GM12874 (cell line): ENCODE measurements at regions not wholly inside any gene's neighbourhood (a gene's known extent, or its start where the extent isn't known, plus 50 kb on each side); places are given as distances from the start of the nearest gene placed in this dataset.

ENCODE experiments used
- TF ChIP-seq, protein P1 (sequence below): IDR thresholded peaks from 2 replicates; pipeline ENCODE4 v1.5.1; 2011; ENCODE audit warnings: low read depth, mild to moderate bottlenecking, control low read depth, low read length, moderate library complexity; ENCODE audit not compliant: insufficient read depth

DNA sequence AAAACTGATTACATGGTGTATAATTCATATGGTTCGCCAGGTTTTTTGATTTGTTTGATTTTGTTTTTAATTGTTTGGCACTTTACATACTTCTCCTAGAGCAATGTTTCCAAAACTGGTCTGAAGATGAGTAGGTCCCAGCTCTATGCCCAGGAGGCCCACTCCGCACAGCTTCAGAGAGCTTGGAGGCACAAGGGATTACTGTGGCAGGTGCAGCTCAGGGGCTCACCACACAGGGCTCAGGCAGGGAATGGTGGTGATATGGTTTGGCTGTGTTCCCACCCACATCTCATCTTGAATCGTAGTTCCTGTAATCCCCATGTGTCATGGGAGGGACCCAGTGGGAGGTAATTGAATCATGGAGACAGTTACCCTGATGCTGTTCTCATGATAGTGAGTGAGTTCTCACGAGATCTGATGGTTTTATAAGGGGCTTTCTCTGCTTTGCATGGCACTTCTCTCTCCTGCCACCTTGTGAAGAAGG lies 296.6 kb downstream of the MED10 start:
- TF ChIP-seq, protein P1, sequence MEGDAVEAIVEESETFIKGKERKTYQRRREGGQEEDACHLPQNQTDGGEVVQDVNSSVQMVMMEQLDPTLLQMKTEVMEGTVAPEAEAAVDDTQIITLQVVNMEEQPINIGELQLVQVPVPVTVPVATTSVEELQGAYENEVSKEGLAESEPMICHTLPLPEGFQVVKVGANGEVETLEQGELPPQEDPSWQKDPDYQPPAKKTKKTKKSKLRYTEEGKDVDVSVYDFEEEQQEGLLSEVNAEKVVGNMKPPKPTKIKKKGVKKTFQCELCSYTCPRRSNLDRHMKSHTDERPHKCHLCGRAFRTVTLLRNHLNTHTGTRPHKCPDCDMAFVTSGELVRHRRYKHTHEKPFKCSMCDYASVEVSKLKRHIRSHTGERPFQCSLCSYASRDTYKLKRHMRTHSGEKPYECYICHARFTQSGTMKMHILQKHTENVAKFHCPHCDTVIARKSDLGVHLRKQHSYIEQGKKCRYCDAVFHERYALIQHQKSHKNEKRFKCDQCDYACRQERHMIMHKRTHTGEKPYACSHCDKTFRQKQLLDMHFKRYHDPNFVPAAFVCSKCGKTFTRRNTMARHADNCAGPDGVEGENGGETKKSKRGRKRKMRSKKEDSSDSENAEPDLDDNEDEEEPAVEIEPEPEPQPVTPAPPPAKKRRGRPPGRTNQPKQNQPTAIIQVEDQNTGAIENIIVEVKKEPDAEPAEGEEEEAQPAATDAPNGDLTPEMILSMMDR: no peak

DNA sequence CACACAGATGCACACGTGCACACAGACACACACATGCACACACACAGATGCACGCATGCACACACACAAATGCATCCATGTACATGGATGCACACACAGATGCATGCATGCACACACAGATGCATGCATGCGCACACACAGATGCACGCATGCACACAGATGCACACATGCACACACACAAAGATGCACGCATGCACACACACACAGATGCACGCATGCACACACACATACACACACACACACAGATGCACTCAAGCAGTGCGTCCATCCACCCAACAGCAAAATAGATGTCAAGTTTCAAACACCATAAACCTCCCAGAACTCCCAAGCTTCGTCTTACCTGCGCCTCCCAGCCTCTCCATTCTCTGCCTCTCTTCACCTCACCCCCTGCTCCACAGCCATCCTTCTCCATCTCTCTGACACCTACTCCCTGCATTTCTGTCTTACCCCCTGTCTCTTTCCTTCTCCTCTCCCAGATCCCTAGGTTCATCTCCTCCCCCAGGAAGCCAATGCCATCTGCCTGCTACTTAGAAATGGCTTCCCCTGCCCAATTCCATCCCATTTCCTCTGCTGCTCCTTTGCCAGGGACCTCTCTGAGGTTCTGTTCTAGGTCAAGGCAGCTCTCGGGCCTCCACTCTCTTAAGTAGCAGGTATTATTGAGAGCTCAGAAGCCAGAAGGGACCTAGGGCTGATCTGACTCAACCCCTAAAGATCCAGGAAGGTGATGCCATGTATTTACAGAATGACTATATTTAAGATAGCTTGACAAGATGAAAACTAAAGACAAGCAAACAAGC lies 297.2 kb downstream of the MED10 start:
- TF ChIP-seq, protein P1: no peak

DNA sequence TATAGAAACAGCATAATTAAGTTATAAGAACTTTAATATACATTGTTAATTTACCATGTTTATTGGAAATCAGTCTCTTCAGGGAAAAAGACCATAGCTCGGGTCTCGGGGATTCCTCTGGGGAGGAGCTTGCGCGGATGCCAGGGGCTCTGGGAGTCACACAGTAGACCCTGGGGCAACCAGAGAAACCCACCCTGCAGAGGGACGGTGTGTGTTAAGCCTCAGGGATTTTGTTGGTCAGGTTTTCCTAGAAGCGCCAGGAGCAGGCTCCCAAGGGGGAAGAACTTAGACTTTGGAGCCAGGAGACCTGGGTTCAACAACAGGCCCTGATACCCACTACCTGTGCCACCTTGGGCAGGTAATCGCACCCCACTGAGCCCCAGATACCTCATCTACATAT lies 297.9 kb downstream of the MED10 start:
- TF ChIP-seq, protein P1: no peak

DNA sequence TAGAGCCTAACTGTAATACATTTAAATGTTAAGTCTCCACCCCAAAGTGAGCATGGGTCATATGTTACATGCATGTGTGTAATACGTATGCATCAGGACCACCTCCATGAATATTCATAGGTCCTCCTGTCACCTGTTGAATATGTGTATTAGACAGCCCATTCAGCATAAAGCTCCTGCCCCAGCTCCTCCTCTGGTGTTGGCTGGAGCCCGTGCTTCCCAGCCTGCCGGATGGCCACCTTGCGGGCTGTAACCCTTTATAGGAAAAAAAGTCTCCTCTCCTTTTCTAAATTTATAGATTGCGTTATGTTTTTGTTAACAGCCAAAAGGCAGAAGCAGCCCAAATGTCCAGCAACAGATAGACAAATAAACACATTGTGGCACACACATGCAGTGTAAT lies 299.5 kb downstream of the MED10 start:
- TF ChIP-seq, protein P1: no peak

DNA sequence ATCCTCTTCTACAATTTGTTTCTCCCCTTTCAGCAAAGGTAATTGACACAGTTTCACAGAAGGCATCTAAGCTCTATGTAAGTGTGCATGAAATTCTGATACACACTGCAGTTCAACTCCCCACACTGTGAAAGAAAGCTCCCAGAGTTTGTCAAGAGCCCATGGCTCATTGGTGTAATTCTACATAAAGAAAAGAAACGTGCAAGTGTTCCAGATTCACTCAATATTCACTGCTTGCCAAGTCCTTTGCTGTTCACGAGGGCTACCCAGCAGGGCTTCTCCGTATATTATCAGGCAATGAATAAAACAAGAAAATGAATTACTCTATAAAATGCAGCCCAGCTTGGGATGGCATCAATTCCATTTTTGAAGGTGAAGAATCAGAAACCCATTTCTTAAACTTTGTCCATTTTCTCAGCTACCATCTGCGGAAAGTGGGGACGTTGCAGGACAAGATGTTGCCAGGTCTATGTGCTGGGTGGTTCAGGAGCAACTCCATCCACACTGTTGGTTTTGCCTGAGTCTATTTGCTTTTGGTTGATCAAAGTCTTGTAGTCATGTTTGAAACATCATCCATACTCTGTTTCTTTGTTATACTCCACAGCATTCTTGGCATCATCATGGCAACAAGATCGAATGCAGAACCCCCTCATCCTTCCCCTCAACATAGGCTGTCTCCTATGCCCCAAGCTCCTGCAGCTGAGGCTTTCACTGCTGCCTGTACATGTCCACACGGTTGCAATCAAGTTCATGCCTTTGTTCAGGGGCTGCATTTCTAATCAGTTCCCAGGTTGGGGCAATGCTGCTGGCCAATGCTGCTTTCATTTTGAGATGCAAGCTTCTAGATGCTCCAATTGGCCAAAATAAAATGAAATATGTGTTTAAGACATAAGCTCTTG lies 301.8 kb downstream of the MED10 start:
- TF ChIP-seq, protein P1: no peak

DNA sequence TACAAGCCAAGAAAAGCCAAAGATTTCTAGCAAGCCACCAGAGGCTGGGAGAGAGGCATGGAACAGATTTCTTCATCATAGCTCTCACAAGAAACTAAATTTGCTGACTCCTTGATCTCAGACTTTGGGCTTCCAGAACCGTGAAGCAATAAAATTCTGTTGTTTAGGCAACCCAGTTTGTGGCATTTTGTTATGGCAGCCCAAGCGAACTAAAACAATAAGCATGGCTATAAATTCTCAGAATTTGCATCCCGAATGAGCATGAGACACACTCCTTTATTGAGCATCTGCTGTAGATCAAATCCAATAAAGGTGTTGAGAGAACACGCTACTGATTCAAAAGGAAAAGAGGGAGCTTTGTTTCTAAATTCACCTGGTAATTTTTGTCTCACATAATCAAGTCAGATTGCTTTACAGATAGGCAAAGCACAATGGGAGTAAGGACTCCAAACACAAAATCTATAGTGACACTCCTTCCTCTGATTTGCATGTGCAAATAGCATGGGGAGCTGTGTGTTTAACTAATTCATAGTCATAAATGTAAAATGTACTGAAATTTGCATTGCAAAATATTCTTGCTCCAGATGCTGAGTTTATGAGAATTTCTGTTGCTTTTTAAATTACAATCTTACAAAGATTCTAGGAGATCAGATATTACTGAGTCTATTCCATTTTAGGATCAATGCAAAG lies 308.7 kb downstream of the MED10 start:
- TF ChIP-seq, protein P1: no peak

DNA sequence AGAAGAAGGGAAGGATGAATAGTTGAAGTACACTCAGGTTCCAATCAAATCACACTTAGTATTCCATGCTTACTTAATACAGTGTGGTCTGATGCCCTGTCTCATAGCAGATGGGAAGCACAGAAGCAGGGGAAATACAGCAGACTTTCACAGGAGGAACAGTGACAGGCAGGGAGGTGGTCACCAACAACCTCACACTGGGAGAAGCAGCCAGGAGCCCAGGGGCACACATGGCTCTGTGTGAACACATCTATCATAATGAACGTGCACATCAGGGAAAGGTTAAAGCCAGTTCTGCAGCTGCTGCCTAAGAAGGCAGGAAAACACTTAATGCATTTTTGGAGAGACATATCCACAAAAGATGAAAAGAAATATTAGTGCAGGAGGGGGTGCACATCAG lies 312.3 kb downstream of the MED10 start:
- TF ChIP-seq, protein P1: no peak
